ENCODE measurements at regions not wholly inside any gene's neighbourhood (a gene's known extent, or its start where the extent isn't known, plus 50 kb on each side); places are given as distances from the start of the nearest gene placed in this dataset.

DNA sequence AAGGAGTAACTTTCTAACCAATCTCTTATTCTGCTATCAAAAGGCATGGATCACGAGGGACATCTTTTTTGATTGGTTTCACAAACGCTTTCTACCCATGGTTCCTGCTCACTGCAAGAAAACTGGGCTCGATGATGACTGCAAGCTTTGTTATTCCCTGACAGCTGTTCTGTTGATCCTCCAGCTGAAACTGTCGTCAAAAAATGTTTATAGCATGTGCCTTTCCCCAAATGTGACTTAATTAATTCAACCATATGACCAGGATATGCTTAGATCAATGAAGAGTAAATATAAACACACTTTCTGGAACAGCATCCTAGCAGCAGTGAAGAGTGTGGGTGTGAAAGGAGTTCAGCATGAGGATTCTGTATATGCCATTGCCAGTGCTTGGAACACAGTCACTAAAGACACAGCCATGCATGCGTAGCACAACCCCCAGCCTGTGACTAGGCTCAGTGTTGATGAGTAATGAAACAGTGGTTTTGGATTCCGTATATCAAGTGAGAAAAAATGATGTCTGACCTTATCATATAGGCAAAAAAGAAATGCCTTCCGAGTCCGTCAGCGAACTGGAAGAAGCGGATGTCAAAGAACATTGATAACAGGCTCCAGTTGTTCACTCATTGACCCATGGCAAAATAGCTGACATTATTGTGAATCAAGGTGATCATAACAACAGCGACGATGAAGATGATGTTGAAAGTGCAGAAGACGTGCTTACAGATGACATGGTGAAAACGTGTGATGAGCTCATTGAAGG is 347.4 kb downstream of the FGF9 start (continued):
- TF ChIP-seq, protein P1, sequence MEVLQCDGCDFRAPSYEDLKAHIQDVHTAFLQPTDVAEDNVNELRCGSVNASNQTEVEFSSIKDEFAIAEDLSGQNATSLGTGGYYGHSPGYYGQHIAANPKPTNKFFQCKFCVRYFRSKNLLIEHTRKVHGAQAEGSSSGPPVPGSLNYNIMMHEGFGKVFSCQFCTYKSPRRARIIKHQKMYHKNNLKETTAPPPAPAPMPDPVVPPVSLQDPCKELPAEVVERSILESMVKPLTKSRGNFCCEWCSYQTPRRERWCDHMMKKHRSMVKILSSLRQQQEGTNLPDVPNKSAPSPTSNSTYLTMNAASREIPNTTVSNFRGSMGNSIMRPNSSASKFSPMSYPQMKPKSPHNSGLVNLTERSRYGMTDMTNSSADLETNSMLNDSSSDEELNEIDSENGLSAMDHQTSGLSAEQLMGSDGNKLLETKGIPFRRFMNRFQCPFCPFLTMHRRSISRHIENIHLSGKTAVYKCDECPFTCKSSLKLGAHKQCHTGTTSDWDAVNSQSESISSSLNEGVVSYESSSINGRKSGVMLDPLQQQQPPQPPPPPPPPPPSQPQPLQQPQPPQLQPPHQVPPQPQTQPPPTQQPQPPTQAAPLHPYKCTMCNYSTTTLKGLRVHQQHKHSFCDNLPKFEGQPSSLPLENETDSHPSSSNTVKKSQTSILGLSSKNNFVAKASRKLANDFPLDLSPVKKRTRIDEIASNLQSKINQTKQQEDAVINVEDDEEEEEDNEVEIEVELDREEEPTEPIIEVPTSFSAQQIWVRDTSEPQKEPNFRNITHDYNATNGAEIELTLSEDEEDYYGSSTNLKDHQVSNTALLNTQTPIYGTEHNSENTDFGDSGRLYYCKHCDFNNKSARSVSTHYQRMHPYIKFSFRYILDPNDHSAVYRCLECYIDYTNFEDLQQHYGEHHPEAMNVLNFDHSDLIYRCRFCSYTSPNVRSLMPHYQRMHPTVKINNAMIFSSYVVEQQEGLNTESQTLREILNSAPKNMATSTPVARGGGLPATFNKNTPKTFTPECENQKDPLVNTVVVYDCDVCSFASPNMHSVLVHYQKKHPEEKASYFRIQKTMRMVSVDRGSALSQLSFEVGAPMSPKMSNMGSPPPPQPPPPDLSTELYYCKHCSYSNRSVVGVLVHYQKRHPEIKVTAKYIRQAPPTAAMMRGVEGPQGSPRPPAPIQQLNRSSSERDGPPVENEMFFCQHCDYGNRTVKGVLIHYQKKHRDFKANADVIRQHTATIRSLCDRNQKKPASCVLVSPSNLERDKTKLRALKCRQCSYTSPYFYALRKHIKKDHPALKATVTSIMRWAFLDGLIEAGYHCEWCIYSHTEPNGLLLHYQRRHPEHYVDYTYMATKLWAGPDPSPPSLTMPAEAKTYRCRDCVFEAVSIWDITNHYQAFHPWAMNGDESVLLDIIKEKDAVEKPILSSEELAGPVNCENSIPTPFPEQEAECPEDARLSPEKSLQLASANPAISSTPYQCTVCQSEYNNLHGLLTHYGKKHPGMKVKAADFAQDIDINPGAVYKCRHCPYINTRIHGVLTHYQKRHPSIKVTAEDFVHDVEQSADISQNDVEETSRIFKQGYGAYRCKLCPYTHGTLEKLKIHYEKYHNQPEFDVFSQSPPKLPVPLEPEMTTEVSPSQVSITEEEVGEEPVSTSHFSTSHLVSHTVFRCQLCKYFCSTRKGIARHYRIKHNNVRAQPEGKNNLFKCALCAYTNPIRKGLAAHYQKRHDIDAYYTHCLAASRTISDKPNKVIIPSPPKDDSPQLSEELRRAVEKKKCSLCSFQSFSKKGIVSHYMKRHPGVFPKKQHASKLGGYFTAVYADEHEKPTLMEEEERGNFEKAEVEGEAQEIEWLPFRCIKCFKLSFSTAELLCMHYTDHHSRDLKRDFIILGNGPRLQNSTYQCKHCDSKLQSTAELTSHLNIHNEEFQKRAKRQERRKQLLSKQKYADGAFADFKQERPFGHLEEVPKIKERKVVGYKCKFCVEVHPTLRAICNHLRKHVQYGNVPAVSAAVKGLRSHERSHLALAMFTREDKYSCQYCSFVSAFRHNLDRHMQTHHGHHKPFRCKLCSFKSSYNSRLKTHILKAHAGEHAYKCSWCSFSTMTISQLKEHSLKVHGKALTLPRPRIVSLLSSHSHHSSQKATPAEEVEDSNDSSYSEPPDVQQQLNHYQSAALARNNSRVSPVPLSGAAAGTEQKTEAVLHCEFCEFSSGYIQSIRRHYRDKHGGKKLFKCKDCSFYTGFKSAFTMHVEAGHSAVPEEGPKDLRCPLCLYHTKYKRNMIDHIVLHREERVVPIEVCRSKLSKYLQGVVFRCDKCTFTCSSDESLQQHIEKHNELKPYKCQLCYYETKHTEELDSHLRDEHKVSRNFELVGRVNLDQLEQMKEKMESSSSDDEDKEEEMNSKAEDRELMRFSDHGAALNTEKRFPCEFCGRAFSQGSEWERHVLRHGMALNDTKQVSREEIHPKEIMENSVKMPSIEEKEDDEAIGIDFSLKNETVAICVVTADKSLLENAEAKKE (CRISPR knock-in tag; IDR thresholded peaks at IDR 0.05): no peak
- TF ChIP-seq STAT1 (IDR thresholded peaks at IDR 0.05; ENCODE audit: unreplicated experiment): no peak
- TF ChIP-seq EZH2phosphoT487 (IDR thresholded peaks at IDR 0.05; ENCODE audit: unreplicated experiment): no peak
- TF ChIP-seq, protein P2, sequence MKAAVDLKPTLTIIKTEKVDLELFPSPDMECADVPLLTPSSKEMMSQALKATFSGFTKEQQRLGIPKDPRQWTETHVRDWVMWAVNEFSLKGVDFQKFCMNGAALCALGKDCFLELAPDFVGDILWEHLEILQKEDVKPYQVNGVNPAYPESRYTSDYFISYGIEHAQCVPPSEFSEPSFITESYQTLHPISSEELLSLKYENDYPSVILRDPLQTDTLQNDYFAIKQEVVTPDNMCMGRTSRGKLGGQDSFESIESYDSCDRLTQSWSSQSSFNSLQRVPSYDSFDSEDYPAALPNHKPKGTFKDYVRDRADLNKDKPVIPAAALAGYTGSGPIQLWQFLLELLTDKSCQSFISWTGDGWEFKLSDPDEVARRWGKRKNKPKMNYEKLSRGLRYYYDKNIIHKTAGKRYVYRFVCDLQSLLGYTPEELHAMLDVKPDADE (IDR thresholded peaks at IDR 0.05): no peak
- TF ChIP-seq EZH2 (IDR thresholded peaks at IDR 0.05; ENCODE audit: low read depth, unreplicated experiment): no peak
- no peak for TF ChIP-seq ZNF114 (CRISPR knock-in tag; IDR thresholded peaks at IDR 0.05)
- TF ChIP-seq, protein P3, sequence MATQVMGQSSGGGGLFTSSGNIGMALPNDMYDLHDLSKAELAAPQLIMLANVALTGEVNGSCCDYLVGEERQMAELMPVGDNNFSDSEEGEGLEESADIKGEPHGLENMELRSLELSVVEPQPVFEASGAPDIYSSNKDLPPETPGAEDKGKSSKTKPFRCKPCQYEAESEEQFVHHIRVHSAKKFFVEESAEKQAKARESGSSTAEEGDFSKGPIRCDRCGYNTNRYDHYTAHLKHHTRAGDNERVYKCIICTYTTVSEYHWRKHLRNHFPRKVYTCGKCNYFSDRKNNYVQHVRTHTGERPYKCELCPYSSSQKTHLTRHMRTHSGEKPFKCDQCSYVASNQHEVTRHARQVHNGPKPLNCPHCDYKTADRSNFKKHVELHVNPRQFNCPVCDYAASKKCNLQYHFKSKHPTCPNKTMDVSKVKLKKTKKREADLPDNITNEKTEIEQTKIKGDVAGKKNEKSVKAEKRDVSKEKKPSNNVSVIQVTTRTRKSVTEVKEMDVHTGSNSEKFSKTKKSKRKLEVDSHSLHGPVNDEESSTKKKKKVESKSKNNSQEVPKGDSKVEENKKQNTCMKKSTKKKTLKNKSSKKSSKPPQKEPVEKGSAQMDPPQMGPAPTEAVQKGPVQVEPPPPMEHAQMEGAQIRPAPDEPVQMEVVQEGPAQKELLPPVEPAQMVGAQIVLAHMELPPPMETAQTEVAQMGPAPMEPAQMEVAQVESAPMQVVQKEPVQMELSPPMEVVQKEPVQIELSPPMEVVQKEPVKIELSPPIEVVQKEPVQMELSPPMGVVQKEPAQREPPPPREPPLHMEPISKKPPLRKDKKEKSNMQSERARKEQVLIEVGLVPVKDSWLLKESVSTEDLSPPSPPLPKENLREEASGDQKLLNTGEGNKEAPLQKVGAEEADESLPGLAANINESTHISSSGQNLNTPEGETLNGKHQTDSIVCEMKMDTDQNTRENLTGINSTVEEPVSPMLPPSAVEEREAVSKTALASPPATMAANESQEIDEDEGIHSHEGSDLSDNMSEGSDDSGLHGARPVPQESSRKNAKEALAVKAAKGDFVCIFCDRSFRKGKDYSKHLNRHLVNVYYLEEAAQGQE (IDR thresholded peaks at IDR 0.05; ENCODE audit: unreplicated experiment): no peak

Data from GM23338 (cell line).